Suprapubic skin (tissue), 3 donors: ENCODE measurements at regions not wholly inside any gene's neighbourhood (a gene's known extent, or its start where the extent isn't known, plus 50 kb on each side); places are given as distances from the start of the nearest gene placed in this dataset.

Experiments
- CTCF ChIP-seq, 2 donors: fragments of 200-600 bp in 1 of 2; fragments of 450-650 bp in 1 of 2; sonication (generic) in 1 of 2; IDR thresholded peaks; one replicate each; pipeline ENCODE4 v1.5.1; 2016 to 2019; ENCODE audit warnings: antibody characterized with exemption in 2 of 2, mild to moderate bottlenecking in 1 of 2, moderate library complexity in 1 of 2
- EP300 ChIP-seq: sonication (generic); formaldehyde crosslinking; IDR thresholded peaks from one replicate; pipeline ENCODE4 v1.6.1; 2017; ENCODE audit warnings: antibody characterized with exemption
- POLR2A ChIP-seq, 2 donors: fragments of 450-650 bp; IDR thresholded peaks; one replicate each; pipeline ENCODE4 v1.6.1; 2017; ENCODE audit warnings: antibody characterized with exemption in 2 of 2, mild to moderate bottlenecking in 2 of 2, moderate library complexity in 2 of 2

DNA sequence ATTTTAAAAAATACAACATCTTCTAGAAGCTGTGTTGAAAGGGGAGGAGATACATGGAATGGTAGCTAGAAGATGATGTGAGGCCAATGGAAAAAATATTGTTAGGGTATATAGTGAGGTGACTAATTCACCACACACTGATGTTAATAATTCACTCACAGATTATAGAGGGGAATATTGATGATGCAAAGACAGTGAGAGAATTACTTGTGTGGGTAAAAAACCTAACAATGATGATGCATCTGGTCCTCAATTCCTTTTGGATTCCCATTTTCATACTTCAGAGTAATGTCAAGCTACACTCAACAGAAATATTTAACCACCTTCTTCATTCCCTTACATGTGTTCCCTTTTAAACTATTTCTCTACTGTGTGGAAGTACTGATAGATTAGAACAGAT is 169.5 kb upstream of the DPYD start:
- TF ChIP-seq CTCF (IDR thresholded peaks at IDR 0.05): no peak
- TF ChIP-seq EP300: no peak
- no peak for TF ChIP-seq POLR2A (IDR thresholded peaks at IDR 0.05)
